GM12801 (cell line): ENCODE measurements at regions not wholly inside any gene's neighbourhood (a gene's known extent, or its start where the extent isn't known, plus 50 kb on each side); places are given as distances from the start of the nearest gene placed in this dataset.

Experiments used
- TF ChIP-seq, protein P1 (sequence below): IDR thresholded peaks from one replicate; pipeline ENCODE4 v1.5.1; 2011; ENCODE audit warnings: control low read depth; ENCODE audit not compliant: insufficient read length; ENCODE audit errors: extremely low read depth

DNA sequence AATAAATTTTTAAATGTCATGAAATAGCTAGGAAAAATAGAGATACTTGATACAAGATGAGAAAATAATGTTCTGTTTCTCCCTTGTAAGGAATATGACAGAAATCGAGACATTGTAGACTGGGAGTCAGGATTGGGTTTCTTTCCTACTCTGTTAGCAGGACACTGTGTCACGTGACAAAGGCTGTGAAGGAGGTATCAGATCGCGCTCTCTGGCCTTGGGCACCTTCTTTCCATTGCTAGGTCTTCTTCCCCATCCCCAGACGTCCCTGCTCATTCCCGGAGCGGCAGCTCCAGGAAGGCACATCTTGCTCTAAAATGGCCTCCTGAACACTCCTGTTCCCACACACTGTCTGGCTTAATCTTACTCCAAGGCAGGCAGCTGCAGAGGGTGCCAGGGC, 133.4 kb downstream of the TM9SF2 start:
- TF ChIP-seq, protein P1, sequence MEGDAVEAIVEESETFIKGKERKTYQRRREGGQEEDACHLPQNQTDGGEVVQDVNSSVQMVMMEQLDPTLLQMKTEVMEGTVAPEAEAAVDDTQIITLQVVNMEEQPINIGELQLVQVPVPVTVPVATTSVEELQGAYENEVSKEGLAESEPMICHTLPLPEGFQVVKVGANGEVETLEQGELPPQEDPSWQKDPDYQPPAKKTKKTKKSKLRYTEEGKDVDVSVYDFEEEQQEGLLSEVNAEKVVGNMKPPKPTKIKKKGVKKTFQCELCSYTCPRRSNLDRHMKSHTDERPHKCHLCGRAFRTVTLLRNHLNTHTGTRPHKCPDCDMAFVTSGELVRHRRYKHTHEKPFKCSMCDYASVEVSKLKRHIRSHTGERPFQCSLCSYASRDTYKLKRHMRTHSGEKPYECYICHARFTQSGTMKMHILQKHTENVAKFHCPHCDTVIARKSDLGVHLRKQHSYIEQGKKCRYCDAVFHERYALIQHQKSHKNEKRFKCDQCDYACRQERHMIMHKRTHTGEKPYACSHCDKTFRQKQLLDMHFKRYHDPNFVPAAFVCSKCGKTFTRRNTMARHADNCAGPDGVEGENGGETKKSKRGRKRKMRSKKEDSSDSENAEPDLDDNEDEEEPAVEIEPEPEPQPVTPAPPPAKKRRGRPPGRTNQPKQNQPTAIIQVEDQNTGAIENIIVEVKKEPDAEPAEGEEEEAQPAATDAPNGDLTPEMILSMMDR = no peak

DNA sequence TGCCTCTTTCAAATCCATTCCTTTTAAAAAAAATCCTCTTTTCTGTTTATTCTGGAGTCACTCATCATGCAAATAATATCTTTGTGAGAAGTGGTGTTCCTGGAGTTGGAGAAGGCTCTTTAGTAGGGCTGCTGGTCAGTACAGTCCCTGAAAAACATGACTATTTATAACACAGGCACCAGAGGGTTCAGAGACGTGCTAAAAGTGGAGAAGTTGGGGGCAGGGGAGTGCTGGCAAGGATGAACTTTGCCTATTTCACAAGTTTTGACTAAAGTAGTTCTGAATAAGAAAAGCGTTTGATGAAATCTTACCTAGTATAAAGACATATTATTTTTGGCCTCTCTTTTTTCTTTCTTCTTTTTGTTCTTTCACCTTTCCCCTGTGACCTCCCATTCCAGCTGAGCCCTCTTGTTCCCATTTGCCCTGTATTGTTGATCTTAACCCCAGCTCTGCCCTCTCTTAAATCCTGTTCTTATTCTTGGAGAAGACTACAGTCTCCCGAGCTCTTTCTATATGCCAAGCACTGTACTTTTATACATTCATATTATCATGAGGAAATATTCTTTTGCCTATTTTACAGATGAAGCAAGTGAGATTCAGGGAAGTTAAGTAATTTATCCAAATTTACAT, 129.1 kb downstream of the TM9SF2 start:
- TF ChIP-seq, protein P1 = no peak

DNA sequence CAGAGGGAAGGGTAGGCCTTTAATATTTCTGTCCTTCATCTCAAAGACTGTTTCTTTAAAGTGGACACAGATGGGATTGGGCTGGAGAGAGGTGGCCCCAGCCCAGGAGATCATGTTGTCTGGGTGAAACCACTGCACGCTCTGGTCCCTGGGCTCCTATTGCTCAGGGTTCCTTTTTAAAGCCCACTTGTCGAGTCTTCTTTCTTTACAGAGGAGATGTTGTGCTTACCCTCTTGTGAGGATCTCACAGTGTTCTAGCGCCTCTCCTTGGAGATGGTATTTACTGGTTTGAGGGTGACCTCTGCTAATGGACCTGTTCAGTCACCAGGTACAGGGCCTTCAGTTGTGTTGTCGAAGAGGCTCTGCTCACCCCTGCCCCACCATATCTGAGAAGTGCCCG, 128.4 kb downstream of the TM9SF2 start:
- TF ChIP-seq, protein P1 = no peak

DNA sequence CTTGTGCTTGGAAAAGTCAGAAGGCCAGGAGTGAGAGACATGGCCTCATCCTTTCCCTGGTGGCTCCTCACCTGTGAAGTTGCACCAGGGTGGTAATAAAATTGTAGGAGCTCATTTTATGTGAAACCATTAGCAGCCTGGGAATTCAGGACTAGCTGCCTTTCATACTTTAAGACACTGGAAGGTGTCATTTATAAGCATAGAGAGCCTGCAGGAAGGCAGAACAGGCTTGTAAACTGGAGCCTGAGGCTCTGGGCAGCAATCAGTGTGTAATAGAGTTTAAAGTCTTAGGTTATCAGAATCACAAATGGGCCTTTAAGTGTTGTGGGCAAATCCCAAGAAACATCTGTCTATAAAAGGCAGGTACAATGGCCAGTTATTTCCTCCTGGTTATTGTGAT, 127.2 kb downstream of the TM9SF2 start:
- TF ChIP-seq, protein P1 = no peak

- TF ChIP-seq, protein P1 = no peak
Measured at GRCh38 chr13:99626461-99627082, 125.3 kb downstream of the TM9SF2 start.

GRCh38 chr13:99624936-99625540, 123.8 kb downstream of the TM9SF2 start:
- TF ChIP-seq, protein P1 = no peak

DNA sequence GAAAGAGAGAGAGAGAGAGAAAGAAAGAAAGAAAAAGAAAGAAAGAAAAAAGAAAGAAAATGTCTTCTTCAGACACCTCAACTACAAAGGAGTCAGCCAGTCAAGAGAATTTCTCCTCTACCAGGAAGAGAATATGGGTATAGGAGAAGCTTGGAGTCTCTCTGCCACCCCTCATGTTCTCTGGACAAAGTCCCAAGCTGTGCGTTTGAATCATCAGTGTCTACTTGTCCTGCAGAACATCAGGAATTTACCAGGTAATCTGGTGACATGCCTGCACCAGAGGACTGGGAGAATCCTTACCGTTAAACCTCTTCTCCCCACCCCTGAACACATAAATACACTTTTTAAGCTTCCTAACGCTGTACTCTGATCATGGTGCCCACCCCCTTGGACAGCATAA, 119.5 kb downstream of the TM9SF2 start:
- TF ChIP-seq, protein P1 = no peak
